ENCODE measurements at regions not wholly inside any gene's neighbourhood (a gene's known extent, or its start where the extent isn't known, plus 50 kb on each side); places are given as distances from the start of the nearest gene placed in this dataset.
"Not testable (repeated sequence)": the region's sequence is repeated elsewhere in the genome, so short reads cannot be mapped to it uniquely, and the experiment has no call there.

DNA sequence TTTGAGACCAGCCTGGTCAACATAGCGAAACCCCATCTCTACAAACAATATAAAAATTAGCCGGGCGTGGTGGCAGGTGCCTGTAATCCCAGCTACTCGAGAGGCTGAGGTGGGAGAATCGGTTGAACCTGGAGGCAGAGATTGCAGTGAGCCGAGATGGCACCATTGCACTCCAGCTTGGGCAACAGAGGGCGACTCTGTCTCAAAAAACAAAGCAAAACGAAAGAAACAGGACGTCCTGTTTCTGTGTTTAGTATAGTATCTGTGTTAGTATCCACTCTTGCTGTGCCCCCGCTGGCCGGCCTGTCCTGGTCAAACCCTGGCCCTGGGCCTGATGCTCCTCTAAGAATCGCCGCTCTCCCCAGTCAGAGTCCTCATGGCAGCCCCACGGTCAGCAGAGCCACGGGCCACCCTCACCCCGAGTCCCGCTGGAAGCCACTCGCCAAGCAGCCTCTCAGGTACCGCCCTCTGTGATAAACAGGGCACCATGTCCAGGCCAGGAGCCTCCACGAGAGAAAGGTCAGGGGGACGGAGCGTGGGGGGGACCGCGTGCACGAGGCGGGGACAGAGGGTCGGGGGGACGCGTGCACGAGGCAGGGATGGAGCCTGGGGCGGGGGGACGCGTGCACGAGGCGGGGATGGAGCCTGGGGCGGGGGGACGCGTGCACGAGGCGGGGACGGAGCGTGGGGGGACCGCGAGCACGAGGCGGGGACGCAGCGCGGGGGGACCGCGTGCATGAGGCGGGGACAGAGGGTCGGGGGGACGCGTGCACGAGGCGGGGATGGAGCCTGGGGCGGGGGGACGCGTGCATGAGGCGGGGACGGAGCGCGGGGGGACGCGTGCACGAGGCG is 384.5 kb downstream of the SMOC2 start:
- no peaks in the 10 kb centered on the region for H3K36me3 ChIP-seq
- DNase-seq (ENCODE audit: low read depth in 1 of 2, low spot score in 2 of 2): no peak
- H3K4me1 ChIP-seq (replicated peaks): no peaks in the 10 kb centered on the region
- H3K27ac ChIP-seq: no peak overlapping the region
- no peaks in the 10 kb centered on the region for H3K27me3 ChIP-seq (replicated peaks)
- H3K4me3 ChIP-seq: no peak overlapping the region
- H3K9me3 ChIP-seq (replicated peaks): no peaks in the 10 kb centered on the region

GRCh38 chr6:168823397-168824212 is 382.6 kb downstream of the SMOC2 start:
- Histone ChIP-seq H3K27me3 (replicated peaks) (no peaks in the 10 kb centered on the region), H3K9me3 (replicated peaks) (no peaks in the 10 kb centered on the region), H3K4me1 (replicated peaks) (no peaks in the 10 kb centered on the region), H3K36me3 (no peaks in the 10 kb centered on the region), H3K4me3 (no peak overlapping the region), H3K27ac (no peak overlapping the region)
- DNase-seq (ENCODE audit: low read depth in 1 of 2, low spot score in 2 of 2): no peak

DNA sequence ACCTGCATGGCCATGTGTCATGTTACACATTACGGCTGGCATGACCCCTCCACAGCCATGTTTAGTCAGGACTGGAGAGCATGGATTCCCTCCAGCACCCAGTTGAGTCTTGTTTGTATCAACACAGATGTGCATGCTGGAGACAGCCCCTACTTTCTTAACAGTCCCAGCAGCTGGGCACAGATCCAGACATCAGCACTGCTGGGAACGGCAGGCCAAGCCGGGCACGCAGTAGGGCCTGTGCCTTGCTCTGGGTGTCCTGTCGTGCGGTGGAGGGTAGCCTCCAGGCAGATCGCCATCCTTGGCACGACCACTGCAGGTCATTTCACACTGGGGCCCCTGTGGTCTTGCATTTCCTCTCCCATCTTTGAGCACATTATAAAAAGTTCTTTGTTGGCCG is 381.4 kb downstream of the SMOC2 start:
- no peak overlapping the region for H3K27ac ChIP-seq

GRCh38 chr6:168819546-168819945 is 378.6 kb downstream of the SMOC2 start:
- Histone ChIP-seq H3K9me3 (replicated peaks) (no peaks in the 10 kb centered on the region), H3K4me1 (replicated peaks) (no peaks in the 10 kb centered on the region), H3K27ac (no peak overlapping the region), H3K4me3 (no peak overlapping the region), H3K27me3 (replicated peaks) (no peaks in the 10 kb centered on the region), H3K36me3 (no peaks in the 10 kb centered on the region)
- no peak for DNase-seq (ENCODE audit: low read depth in 1 of 2, low spot score in 2 of 2)

More for the DNA sequence above, 381.4 kb downstream of the SMOC2 start:
- Histone ChIP-seq H3K4me3 (no peak overlapping the region), H3K9me3 (replicated peaks) (no peaks in the 10 kb centered on the region), H3K36me3 (no peaks in the 10 kb centered on the region), H3K4me1 (replicated peaks) (no peaks in the 10 kb centered on the region), H3K27me3 (replicated peaks) (no peaks in the 10 kb centered on the region)
- no peak for DNase-seq (ENCODE audit: low read depth in 1 of 2, low spot score in 2 of 2)

DNA sequence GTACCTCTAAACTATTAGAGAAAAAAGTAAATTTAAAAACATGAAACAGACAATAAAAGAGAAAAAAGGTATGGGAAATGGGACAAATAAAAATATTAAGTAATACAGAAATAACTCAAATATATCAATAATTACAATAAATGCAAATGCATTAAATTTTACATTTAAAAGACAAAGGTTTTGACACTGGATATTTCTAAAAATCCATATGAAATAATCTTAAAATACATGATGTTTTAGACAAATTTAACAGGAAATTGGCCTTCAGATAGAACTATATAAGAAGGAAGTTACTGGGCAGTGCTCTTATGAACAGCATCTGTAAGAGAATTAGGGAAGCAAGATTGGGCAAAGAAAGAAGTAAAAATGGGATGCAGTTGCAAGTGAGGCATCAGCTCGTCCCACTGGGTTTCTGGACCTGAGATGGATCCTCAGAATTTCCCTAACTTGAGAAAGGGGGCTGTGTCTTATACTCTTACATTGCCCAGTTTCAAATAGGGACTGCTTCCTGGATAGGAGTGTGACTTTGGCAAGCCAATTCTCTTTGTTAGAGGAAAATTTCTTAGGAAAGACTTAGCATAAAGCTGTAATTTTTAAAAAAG is 376.7 kb downstream of the SMOC2 start:
- Histone ChIP-seq H3K4me1 (replicated peaks) (no peaks in the 10 kb centered on the region), H3K4me3 (no peak overlapping the region), H3K27me3 (replicated peaks) (no peaks in the 10 kb centered on the region), H3K27ac (no peak overlapping the region), H3K9me3 (replicated peaks) (no peaks in the 10 kb centered on the region), H3K36me3 (no peaks in the 10 kb centered on the region)
- DNase-seq (ENCODE audit: low read depth in 1 of 2, low spot score in 2 of 2): no peak

DNA sequence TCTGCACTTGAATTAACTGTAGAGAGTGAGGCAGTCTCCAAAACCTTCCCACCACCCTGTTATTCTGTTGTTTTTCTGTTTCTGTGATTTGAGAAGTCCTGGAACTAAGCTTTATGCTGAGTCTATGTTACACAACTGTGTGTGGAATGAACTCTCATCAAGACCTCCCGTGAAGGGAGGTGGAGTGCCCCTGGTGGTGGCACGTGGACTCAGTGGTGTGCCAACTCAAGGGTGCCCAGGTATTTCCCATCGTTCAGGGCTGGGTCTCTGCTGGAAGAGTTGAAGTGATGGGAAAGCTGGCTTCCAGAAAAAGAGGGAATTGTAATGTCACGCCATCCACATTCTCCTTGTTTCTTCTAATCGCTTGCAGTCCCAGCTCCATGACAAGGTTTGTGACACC is 374.2 kb downstream of the SMOC2 start:
- Histone ChIP-seq H3K27ac (no peak overlapping the region), H3K9me3 (replicated peaks) (no peaks in the 10 kb centered on the region), H3K4me1 (replicated peaks) (no peaks in the 10 kb centered on the region), H3K36me3 (no peaks in the 10 kb centered on the region), H3K27me3 (replicated peaks) (no peaks in the 10 kb centered on the region), H3K4me3 (no peak overlapping the region)
- no peak for DNase-seq (ENCODE audit: low read depth in 1 of 2, low spot score in 2 of 2)

DNA sequence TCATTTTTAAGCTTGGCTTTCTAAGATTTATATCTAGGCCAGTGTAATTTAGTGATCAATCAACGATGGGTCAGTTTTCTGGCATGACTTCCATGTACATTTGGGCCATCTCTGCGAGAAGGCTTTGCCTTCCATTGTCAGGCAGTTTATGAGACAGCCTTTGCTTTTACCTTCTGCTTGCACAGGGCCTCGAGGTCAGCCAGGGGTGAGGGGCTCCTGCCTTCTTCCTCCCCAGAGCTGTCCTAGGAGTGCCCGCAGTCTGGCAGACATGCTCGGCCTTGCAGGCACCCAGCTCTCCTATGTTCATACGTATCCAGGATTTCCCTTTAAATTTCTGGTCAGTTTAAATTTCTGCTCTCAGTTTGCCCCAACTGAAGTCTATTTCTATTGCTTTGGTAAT is 367.2 kb downstream of the SMOC2 start:
- H3K9me3 ChIP-seq (replicated peaks): no peaks in the 10 kb centered on the region
- no peak for DNase-seq (ENCODE audit: low read depth in 1 of 2, low spot score in 2 of 2)
- H3K27me3 ChIP-seq (replicated peaks): no peaks in the 10 kb centered on the region
- no peak overlapping the region for H3K4me3 ChIP-seq
- no peak overlapping the region for H3K27ac ChIP-seq
- no peaks in the 10 kb centered on the region for H3K4me1 ChIP-seq (replicated peaks)
- no peaks in the 10 kb centered on the region for H3K36me3 ChIP-seq

DNA sequence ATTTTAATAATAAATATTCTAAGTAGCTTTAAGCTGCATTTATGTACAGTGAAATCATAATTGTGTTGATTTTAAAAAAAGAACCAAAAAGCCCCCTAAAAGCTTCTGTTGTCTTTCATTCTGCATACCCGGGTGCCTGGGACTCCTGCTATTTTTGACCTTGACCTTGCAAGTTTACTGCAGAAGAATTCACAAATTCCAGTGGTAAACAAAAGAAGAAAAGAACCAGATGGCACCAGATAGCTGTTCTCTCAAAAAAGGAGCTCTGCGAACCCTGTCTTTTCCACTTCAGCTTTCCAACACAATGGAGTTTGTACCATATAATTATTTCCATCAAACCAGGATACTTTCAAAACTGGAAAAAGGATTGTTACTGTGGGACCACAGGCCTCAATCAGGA is 363.3 kb downstream of the SMOC2 start:
- no peaks in the 10 kb centered on the region for H3K36me3 ChIP-seq
- H3K4me1 ChIP-seq (replicated peaks): no peaks in the 10 kb centered on the region
- H3K27me3 ChIP-seq (replicated peaks): no peaks in the 10 kb centered on the region
- H3K4me3 ChIP-seq: no peak overlapping the region
- no peak for DNase-seq (ENCODE audit: low read depth in 1 of 2, low spot score in 2 of 2)
- H3K9me3 ChIP-seq (replicated peaks): peaks cover 9% of the 10 kb centered on the region
- H3K27ac ChIP-seq: no peak overlapping the region

DNA sequence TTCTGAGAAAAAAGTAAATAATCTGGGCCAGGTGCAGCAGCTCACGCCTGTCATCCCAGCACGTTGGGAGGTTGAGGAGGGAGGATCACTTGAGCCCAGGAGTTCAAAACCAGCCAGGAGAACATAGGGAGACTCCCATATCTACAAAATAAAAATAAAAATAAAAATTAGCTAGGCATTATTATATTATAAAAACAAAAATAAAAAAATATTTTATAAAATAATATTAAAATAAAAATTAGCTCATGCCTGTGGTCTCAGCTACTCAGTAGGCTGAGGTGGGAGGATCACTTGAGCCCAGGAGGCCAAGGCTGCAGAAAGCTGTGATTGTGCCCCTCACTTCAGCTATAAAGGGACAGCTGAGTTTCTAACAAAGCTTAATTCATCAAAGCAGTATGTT is 362.9 kb downstream of the SMOC2 start:
- Histone ChIP-seq H3K4me1 (replicated peaks) (no peaks in the 10 kb centered on the region), H3K27ac (no peak overlapping the region), H3K36me3 (no peaks in the 10 kb centered on the region), H3K9me3 (replicated peaks) (peaks cover 9% of the 10 kb centered on the region), H3K4me3 (no peak overlapping the region), H3K27me3 (replicated peaks) (no peaks in the 10 kb centered on the region)
- no peak for DNase-seq (ENCODE audit: low read depth in 1 of 2, low spot score in 2 of 2)

DNA sequence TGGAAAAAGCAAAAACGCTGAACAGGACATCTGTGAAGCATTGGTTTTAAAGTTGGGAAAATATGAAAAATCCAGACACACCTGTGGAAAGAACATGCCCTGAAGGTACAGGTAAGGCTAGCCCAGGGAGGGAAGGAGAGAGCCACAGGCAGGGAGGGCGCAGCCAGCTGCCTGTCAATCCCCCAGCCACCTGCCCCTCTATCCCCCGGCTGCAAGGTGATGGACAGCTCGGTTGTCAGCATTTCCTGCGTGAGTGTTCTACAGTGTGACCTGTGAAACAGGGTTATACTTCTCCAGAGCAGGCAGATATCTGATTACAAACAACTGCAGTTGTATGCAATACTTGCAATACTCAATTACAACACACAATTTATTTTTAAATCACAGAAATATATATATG is 358.1 kb downstream of the SMOC2 start:
- no peak for DNase-seq (ENCODE audit: low read depth in 1 of 2, low spot score in 2 of 2)
- H3K9me3 ChIP-seq (replicated peaks): peaks cover 14% of the 10 kb centered on the region
- H3K27me3 ChIP-seq (replicated peaks): no peaks in the 10 kb centered on the region
- no peaks in the 10 kb centered on the region for H3K4me1 ChIP-seq (replicated peaks)
- H3K4me3 ChIP-seq: no peak overlapping the region
- H3K27ac ChIP-seq: no peak overlapping the region
- H3K36me3 ChIP-seq: no peaks in the 10 kb centered on the region

DNA sequence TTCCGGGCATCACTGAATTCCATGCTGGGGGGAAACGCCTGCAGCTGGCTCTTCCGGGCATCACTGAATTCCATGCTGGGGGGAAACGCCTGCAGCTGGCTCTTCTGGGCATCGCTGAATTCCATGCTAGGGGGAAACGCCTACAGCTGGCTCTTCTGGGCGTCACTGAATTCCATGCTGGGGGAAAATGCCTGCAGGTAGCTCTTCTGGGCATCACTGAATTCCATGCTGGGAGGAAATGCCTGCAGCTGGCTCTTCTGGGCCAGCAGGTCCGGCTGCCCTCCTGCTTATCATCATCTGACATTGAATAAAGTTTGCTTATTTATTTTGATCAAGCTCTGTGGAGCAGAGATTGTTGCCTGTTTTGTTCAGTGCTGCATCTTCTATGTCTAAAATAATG is 355.1 kb downstream of the SMOC2 start:
- peaks cover 10% of the 10 kb centered on the region for H3K9me3 ChIP-seq (replicated peaks)
- H3K4me1 ChIP-seq (replicated peaks): no peaks in the 10 kb centered on the region
- no peaks in the 10 kb centered on the region for H3K36me3 ChIP-seq
- no peak for DNase-seq (ENCODE audit: low read depth in 1 of 2, low spot score in 2 of 2)
- H3K27me3 ChIP-seq (replicated peaks): no peaks in the 10 kb centered on the region
- H3K27ac ChIP-seq: no peak overlapping the region
- no peak overlapping the region for H3K4me3 ChIP-seq

DNA sequence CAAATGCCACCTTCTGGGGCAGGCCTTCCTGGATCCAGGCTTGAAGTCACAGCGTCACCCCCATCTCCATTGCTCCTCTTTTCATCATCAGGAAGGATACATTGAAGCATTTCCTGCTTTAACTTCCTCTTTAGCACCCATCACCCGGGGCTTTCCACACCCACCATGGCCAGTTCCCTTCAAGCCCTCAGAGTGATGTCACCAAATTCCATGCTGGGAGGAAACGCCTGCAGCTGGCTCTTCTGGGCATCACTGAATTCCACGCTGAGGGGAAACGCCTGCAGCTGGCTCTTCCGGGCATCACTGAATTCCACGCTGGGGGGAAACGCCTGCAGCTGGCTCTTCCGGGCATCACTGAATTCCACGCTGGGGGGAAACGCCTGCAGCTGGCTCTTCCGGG is 354.6 kb downstream of the SMOC2 start:
- H3K9me3 ChIP-seq (replicated peaks); H3K27ac ChIP-seq; H3K27me3 ChIP-seq (replicated peaks); H3K36me3 ChIP-seq; H3K4me3 ChIP-seq; H3K4me1 ChIP-seq (replicated peaks); DNase-seq (ENCODE audit: low read depth in 1 of 2, low spot score in 2 of 2): not testable (repeated sequence)

DNA sequence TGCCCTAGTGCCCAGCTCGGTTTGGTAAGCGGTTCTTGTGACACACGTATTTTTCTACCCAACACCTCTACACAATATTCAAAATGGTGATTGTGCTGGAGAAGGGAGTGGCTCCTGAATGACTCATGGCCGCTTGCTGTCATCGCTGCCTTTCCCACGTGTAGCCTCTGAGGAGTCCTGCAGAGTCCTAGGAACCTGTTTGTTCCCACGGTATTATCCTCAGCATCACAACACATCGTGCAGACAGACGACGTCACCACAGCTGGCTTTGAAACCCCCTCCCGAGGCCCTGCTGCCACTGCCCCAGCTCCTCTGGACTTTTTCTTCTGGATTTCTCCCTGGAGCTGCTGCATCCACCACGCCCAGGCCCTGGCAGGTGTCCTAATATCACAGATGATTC is 353.5 kb downstream of the SMOC2 start:
- DNase-seq (ENCODE audit: low read depth in 1 of 2, low spot score in 2 of 2): no peak
- no peak overlapping the region for H3K4me3 ChIP-seq

GRCh38 chr6:168793649-168794048 is 352.7 kb downstream of the SMOC2 start:
- Histone ChIP-seq H3K27me3 (replicated peaks) (no peaks in the 10 kb centered on the region), H3K4me1 (replicated peaks) (no peaks in the 10 kb centered on the region), H3K4me3 (no peak overlapping the region), H3K36me3 (no peaks in the 10 kb centered on the region), H3K9me3 (replicated peaks) (peaks cover 8% of the 10 kb centered on the region; the same call in 1 of the 2 replicates), H3K27ac (no peak overlapping the region)
- no peak for DNase-seq (ENCODE audit: low read depth in 1 of 2, low spot score in 2 of 2)

More for the DNA sequence above, 353.5 kb downstream of the SMOC2 start:
- Histone ChIP-seq H3K4me1 (replicated peaks) (no peaks in the 10 kb centered on the region), H3K36me3 (no peaks in the 10 kb centered on the region), H3K27me3 (replicated peaks) (no peaks in the 10 kb centered on the region), H3K9me3 (replicated peaks) (peaks cover 5% of the 10 kb centered on the region; the same call in 1 of the 2 replicates), H3K27ac (no peak overlapping the region)
